Left cardiac atrium (tissue), 4 donors: ENCODE measurements at regions not wholly inside any gene's neighbourhood (a gene's known extent, or its start where the extent isn't known, plus 50 kb on each side); places are given as distances from the start of the nearest gene placed in this dataset.

Experiments
- ATAC-seq, 2 donors: fragments of 200-7000 bp; cut with Tn5 transposase; one replicate each; pipeline ENCODE4 v1.9.1; 2020; ENCODE audit warnings: mild to moderate bottlenecking in 2 of 2, moderate library complexity in 2 of 2
- DNase-seq: peaks from one replicate; pipeline ENCODE4 v3.0.0-alpha.2; 2020
- intact Hi-C, 2 donors: fragments of 100-400 bp; cut with DNase I; formaldehyde crosslinking; loops; one replicate each; pipeline versions ENCODE4 v1.14.1 to v1.15.1; 2022 to 2023
- donor health status: DM: no; HTN: yes; CAD: no.
- donor health status: DM: no; HTN: yes; CAD: no; lungs with severe emphysema.
- donor health status: DM: yes; HTN: yes; CAD: no.
- donor health status: Dilated cardiomyopathy.

GRCh38 chr14:34004881-34005280 is 54.0 kb upstream of the EGLN3 start:
- DNase-seq (no peak), ATAC-seq (no peak)
- intact Hi-C loops, result no loop called here

DNA sequence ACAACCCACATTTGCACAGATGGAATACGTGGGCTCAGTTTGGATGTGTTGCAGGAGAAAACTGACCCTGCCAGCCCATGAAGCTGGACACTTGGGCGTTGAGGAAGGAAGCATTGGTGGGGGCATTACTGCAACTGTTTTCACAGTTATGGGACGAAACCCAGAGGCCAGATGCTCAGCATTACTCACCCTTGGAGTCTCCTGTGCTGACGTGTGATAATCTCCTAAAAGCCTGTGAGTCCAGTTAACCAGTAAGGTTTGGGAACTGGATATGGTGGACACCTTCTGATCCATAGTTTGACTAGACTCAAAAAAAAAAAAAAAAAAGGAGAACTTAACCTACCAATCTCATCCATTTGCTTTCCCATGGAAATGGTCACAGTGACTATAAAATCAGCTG is 52.8 kb upstream of the EGLN3 start:
- ATAC-seq (peak in 1 of 2 donors; percentile 70), DNase-seq (no peak)
- intact Hi-C loops, result no loop called here

DNA sequence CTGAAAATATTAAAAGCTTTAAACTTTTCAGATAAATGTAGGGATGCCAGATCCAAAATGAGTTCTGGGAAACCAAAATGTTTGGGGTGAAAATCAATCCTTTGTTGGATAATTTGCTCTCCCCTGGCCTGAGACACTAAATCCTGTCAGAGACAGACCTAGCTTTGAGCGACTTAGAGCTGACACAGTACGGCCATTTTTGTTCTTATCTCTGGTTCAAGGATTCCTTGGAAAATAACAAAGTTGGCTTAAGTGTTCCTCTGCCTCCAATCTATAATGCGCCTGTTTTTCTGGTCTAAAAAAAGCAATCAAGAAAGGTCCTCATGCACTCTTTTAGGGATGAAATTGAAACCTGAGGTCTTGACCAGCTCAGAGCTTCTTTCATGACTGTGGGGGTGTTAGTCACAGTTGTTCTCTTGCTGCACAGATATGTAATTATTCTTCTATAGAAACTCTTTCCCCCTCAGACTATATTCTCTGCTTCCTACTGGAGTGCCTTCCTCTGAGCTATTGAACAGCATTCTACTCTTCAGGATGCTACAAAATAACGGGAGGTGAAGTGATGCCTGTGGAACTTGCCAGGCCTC is 52.3 kb upstream of the EGLN3 start:
- DNase-seq (no peak), ATAC-seq (no peak)
- intact Hi-C loops, result no loop called here
